K562 (cell line): ENCODE measurements at regions not wholly inside any gene's neighbourhood (a gene's known extent, or its start where the extent isn't known, plus 50 kb on each side); places are given as distances from the start of the nearest gene placed in this dataset.

ENCODE experiments used
- ATAC-seq: fragments of 200-7000 bp; cut with Tn5 transposase; 3 replicates; pipeline ENCODE4 v1.9.1; 2020; ENCODE audit warnings: moderate library complexity
- BruUV-seq: library from RNA; stranded (reverse); fragments of 400-500 nt; replicated peaks from 2 replicates; lab custom pipeline; 2021; lab: Mats Ljungman, UMichigan
- CTCF ChIA-PET: fragments of 300-600 bp; formaldehyde crosslinking; extraction: SDS; loops from one replicate; lab custom pipeline; 2021; ENCODE audit warnings: low intra/inter-chr PET ratio; lab: Yijun Ruan, JAX
- POLR2A ChIA-PET: fragments of 300-600, 350-650 bp; sonication (Branson Sonifier 250); formaldehyde crosslinking; extraction: SDS; loops from one replicate; lab custom pipeline; 2021; ENCODE audit warnings: antibody characterized with exemption, inconsistent platforms; lab: Yijun Ruan, JAX
- DNase-seq, 4 experiments: peaks; one replicate each; pipeline versions ENCODE4 v3.0.0 to v3.0.0-alpha.2; 2011 to 2018; ENCODE audit warnings: low spot score in 3 of 4, mixed read lengths in 3 of 4; ENCODE audit errors: extremely low read depth in 1 of 4
- FAIRE-seq: peaks from 2 replicates; lab custom pipeline; 2011; peaks lifted over from hg19 to GRCh38; lab: Jason Lieb, UNC
- H2AFZ ChIP-seq: 2 replicates; pipeline ENCODE4 v1.6.0; 2011; ENCODE audit warnings: low read depth, low read length, control low read depth, inconsistent platforms
- H3K27ac ChIP-seq: fragments of 200-600 bp; 3 replicates; pipeline ENCODE4 v1.8.0; 2011; ENCODE audit warnings: low read depth, mild to moderate bottlenecking, control low read depth, inconsistent platforms, low read length, moderate library complexity, mixed read lengths; ENCODE audit errors: extremely low read depth
- H3K27me3 ChIP-seq, 2 experiments: fragments of 300-600 bp in 1 of 2; 2 replicates in 1 of 2; 3 replicates in 1 of 2; pipeline versions ENCODE4 v1.6.0 to v1.8.0; 2011; ENCODE audit warnings: inconsistent platforms in 2 of 2, low read length in 2 of 2, mild to moderate bottlenecking in 1 of 2, mixed read lengths in 1 of 2, moderate library complexity in 1 of 2; ENCODE audit not compliant: control insufficient read depth in 2 of 2, insufficient read depth in 2 of 2
- H3K36me3 ChIP-seq: fragments of 300-600 bp; 3 replicates; pipeline ENCODE4 v1.8.0; 2011; ENCODE audit warnings: mild to moderate bottlenecking, low read length, inconsistent platforms; ENCODE audit not compliant: control insufficient read depth, insufficient read depth
- H3K4me1 ChIP-seq, 2 experiments: fragments of 200-600 bp in 1 of 2; replicated peaks in 1 of 2; 2 replicates in 1 of 2; 3 replicates in 1 of 2; pipeline versions ENCODE4 v1.5.1 to v1.8.0; 2011; ENCODE audit warnings: inconsistent platforms in 2 of 2, low read length in 2 of 2, mild to moderate bottlenecking in 1 of 2, mixed read lengths in 1 of 2, moderate library complexity in 1 of 2; ENCODE audit not compliant: control insufficient read depth in 2 of 2, insufficient read depth in 2 of 2
- H3K4me2 ChIP-seq: 2 replicates; pipeline ENCODE4 v1.6.1; 2011; ENCODE audit warnings: low read length, control low read depth, inconsistent platforms, mixed read lengths; ENCODE audit not compliant: insufficient read depth
- H3K4me3 ChIP-seq: fragments of 200-600 bp; sonication (generic), shearing (Covaris generic); 2 replicates; pipeline ENCODE4 v1.5.1; 2016; ENCODE audit warnings: control low read depth, inconsistent platforms
- H3K79me2 ChIP-seq: fragments of 200-600 bp; 3 replicates; pipeline ENCODE4 v1.8.0; 2011; ENCODE audit warnings: low read length, inconsistent platforms; ENCODE audit not compliant: control insufficient read depth, insufficient read depth
- H3K9ac ChIP-seq, 2 experiments: 2 replicates each; pipeline versions ENCODE4 v1.6.0 to v1.6.1; 2011; ENCODE audit warnings: low read depth in 2 of 2, low read length in 2 of 2, control low read depth in 1 of 2, inconsistent platforms in 1 of 2, mild to moderate bottlenecking in 1 of 2, mixed read lengths in 1 of 2; ENCODE audit not compliant: insufficient read depth in 1 of 2
- H3K9me1 ChIP-seq: one replicate; pipeline ENCODE4 v1.6.0; 2011; ENCODE audit warnings: inconsistent platforms, mild to moderate bottlenecking, low read length, moderate library complexity; ENCODE audit not compliant: control insufficient read depth, insufficient read depth
- H3K9me3 ChIP-seq: replicated peaks from 2 replicates; pipeline ENCODE4 v1.5.1; 2011; ENCODE audit warnings: low read depth, low read length, inconsistent platforms; ENCODE audit not compliant: control insufficient read depth, insufficient read depth
- H4K20me1 ChIP-seq: replicated peaks from 2 replicates; pipeline ENCODE4 v1.6.1; 2011; ENCODE audit warnings: low read length, inconsistent platforms, mixed read lengths; ENCODE audit not compliant: control insufficient read depth, insufficient read depth
- AFF1 ChIP-seq, 2 experiments: fragments of 450-650 bp; IDR thresholded peaks; 2 replicates each; pipeline ENCODE4 v1.6.1; 2018; ENCODE audit warnings: mild to moderate bottlenecking in 2 of 2, low read depth in 1 of 2; ENCODE audit not compliant: partially characterized antibody in 2 of 2
- HDAC2 ChIP-seq: fragments of 450-650 bp; IDR thresholded peaks from 2 replicates; pipeline ENCODE4 v1.6.1; 2016; ENCODE audit warnings: mild to moderate bottlenecking
- NUFIP1 ChIP-seq: fragments of 450-650 bp; IDR thresholded peaks from 2 replicates; pipeline ENCODE4 v1.6.1; 2018; ENCODE audit not compliant: partially characterized antibody
- ZNF277 ChIP-seq: fragments of 250-450 bp; sonication (Bioruptor Pico); IDR thresholded peaks from 2 replicates; pipeline ENCODE4 v1.8.0; 2022; ENCODE audit warnings: inconsistent platforms, mild to moderate bottlenecking, moderate library complexity, borderline replicate concordance
- ZNF445 ChIP-seq: fragments of 250-450 bp; sonication (Bioruptor Pico); IDR thresholded peaks from 2 replicates; pipeline ENCODE4 v1.4.0; 2020; ENCODE audit warnings: low read depth, mild to moderate bottlenecking, moderate library complexity
- WGBS: fragments of 100-300 bp; shearing (Covaris generic); methylation state at CpG from one replicate; pipeline ENCODE4 v1.1.6; 2016; ENCODE audit warnings: low coverage, mixed read lengths; ENCODE audit not compliant: insufficient coverage; ENCODE audit errors: missing lambda C conversion rate; 5-methylcytosine and 5-hydroxymethylcytosine counted together
- in situ Hi-C: fragments of 300-500 bp; cut with MboI; formaldehyde crosslinking; loops from 4 replicates; pipeline ENCODE4 v1.15.0; 2018; ENCODE audit warnings: inconsistent platforms, mixed read lengths
- intact Hi-C: fragments of 100-400 bp; cut with micrococcal nuclease; formaldehyde crosslinking; loops from 2 replicates; pipeline ENCODE4 v1.14.2; 2022

- no peaks in the 10 kb centered on the region for H3K79me2 ChIP-seq
- WGBS: 48% methylated on average over 7 of the region's 7 CpGs
- no peak overlapping the region for H3K27ac ChIP-seq
- H3K9ac ChIP-seq: no peak overlapping the region
- H3K4me3 ChIP-seq: no peak overlapping the region
- H3K4me1 ChIP-seq: peaks cover 3 to 11% of the 10 kb centered on the region in 2 experiments; a peak in 4 of 5 replicates
- FAIRE-seq: no peak
- CTCF ChIA-PET: no interaction called here
- POLR2A ChIA-PET: no interaction called here
- H3K36me3 ChIP-seq: no peaks in the 10 kb centered on the region
- H3K9me1 ChIP-seq: no peaks in the 10 kb centered on the region
- in situ Hi-C loops: no loop called here
- TF ChIP-seq ZNF445 (CRISPR knock-in tag) (no peak), ZNF277 (CRISPR knock-in tag) (no peak), NUFIP1 (no peak), AFF1 (IDR thresholded peaks at IDR 0.05; ENCODE audit: low read depth in 1 of 2, partially characterized antibody in 2 of 2) (no peak), HDAC2 (no peak)
- peak overlapping the region; percentile 42; the same call in 1 of the 2 replicates for H2AFZ ChIP-seq
- H3K27me3 ChIP-seq: no peaks in the 10 kb centered on the region
- H4K20me1 ChIP-seq: no peaks in the 10 kb centered on the region
- no peaks in the 10 kb centered on the region for H3K9me3 ChIP-seq
- no peak for ATAC-seq
- intact Hi-C loops: no loop called here
- no peak overlapping the region for H3K4me2 ChIP-seq
- no TSS peak for BruUV-seq
- no peak for DNase-seq
Measured at GRCh38 chr12:92036061-92036620, 109.5 kb downstream of the BTG1 start.
